ENCODE measurements at regions not wholly inside any gene's neighbourhood (a gene's known extent, or its start where the extent isn't known, plus 50 kb on each side); places are given as distances from the start of the nearest gene placed in this dataset.

DNA sequence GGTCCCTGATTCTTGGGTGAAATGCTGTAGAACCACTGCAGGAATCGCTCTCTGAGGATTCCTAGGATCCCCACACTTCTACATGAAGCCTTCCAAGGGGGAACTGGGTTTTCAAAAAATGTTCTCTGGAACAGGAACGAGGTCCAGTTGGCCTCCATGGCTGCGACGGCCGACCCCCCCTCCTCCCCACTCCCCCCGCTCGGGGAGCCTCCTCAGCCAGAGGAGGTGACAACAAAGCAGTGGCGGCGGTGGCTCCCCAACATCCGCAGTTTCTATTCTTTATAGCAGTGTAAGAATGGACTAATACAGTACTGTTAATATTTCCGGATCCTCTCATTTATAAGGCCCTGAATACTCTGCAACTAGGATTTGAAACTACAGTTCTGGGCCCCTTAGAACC, 84.0 kb upstream of the PLAAT1 start:
- Histone ChIP-seq H3K27ac (replicated peaks) (no peak overlapping the region), H3K27me3 (ENCODE audit: insufficient read depth, poor library complexity, severe bottlenecking) (no peaks in the 10 kb centered on the region), H3K4me3 (replicated peaks; ENCODE audit: insufficient read depth, low read length) (no peak overlapping the region)
- no peak for DNase-seq (ENCODE audit: low read depth in 1 of 2, low spot score in 1 of 2)
- no peak for TF ChIP-seq CTCF (IDR thresholded peaks at IDR 0.05; ENCODE audit: insufficient read depth, low read length)

DNA sequence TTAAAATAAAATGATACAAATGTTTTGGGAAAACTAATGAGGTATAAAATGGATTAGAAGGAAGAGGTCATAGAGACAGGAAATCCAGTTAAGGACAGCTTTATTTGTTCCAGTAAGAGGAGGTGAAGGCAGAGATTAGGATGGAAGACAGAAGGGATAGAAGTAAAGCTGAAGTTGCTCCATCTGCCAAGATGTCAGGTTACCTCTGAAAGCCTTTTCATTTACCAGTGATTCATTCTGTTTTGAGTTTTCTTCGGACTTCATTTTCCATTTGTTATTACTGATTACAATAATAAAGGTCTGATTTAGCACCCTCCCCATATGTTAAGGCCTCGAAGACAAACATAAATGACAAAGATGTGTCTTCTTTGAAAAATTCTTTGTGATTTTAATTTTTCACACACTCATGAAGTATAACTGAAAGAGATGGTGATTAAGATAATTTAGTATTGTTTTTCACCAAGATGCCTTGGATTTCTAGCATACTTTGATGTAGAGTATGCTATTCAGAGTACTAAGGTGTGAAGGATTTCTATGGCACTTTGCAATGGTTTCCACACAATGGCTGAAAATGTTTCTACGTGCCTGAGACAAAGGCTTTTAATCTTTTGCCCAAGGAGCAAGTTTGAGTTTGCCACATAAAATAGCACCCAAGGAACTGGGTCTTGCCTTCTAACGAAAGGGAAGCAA, 75.4 kb upstream of the PLAAT1 start:
- Histone ChIP-seq H3K27me3 (ENCODE audit: insufficient read depth, poor library complexity, severe bottlenecking) (no peaks in the 10 kb centered on the region), H3K27ac (replicated peaks) (no peak overlapping the region), H3K4me3 (replicated peaks; ENCODE audit: insufficient read depth, low read length) (no peak overlapping the region)
- no peak for DNase-seq (ENCODE audit: low read depth in 1 of 2, low spot score in 1 of 2)
- no peak for TF ChIP-seq GABPA (IDR thresholded peaks at IDR 0.05; ENCODE audit: low read depth)
- TF ChIP-seq CTCF (IDR thresholded peaks at IDR 0.05; ENCODE audit: insufficient read depth, low read length) = no peak
- no peak for TF ChIP-seq POLR2AphosphoS5 (IDR thresholded peaks at IDR 0.05; ENCODE audit: low read depth)
- TF ChIP-seq SPI1 (IDR thresholded peaks at IDR 0.05; ENCODE audit: borderline replicate concordance, low read depth) = no peak
- TF ChIP-seq, protein P1, sequence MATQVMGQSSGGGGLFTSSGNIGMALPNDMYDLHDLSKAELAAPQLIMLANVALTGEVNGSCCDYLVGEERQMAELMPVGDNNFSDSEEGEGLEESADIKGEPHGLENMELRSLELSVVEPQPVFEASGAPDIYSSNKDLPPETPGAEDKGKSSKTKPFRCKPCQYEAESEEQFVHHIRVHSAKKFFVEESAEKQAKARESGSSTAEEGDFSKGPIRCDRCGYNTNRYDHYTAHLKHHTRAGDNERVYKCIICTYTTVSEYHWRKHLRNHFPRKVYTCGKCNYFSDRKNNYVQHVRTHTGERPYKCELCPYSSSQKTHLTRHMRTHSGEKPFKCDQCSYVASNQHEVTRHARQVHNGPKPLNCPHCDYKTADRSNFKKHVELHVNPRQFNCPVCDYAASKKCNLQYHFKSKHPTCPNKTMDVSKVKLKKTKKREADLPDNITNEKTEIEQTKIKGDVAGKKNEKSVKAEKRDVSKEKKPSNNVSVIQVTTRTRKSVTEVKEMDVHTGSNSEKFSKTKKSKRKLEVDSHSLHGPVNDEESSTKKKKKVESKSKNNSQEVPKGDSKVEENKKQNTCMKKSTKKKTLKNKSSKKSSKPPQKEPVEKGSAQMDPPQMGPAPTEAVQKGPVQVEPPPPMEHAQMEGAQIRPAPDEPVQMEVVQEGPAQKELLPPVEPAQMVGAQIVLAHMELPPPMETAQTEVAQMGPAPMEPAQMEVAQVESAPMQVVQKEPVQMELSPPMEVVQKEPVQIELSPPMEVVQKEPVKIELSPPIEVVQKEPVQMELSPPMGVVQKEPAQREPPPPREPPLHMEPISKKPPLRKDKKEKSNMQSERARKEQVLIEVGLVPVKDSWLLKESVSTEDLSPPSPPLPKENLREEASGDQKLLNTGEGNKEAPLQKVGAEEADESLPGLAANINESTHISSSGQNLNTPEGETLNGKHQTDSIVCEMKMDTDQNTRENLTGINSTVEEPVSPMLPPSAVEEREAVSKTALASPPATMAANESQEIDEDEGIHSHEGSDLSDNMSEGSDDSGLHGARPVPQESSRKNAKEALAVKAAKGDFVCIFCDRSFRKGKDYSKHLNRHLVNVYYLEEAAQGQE (IDR thresholded peaks at IDR 0.05; ENCODE audit: insufficient replicate concordance, low read depth) = no peak

DNA sequence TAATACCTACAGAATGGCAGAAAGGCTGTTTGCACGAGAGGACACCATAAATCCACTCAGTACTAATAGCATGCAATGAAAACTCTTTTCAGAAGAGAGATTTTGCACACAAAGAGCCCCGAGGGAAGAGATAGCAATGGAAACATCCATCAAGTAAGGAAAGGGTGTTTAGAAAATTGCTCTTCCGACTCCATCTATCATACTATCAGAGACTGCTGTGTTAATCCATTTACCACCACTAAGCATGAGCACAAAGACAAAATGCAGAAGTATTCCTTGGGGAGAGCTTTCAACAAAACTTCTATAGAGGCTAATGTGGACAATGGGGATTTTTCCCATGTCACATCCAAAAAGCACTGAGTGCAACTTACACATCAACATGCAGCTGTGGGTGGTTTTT, 72.1 kb upstream of the PLAAT1 start:
- H3K27ac ChIP-seq (replicated peaks) = no peak overlapping the region
- TF ChIP-seq SPI1 (IDR thresholded peaks at IDR 0.05; ENCODE audit: borderline replicate concordance, low read depth) (no peak), POLR2AphosphoS5 (IDR thresholded peaks at IDR 0.05; ENCODE audit: low read depth) (no peak), GABPA (IDR thresholded peaks at IDR 0.05; ENCODE audit: low read depth) (no peak), CTCF (IDR thresholded peaks at IDR 0.05; ENCODE audit: insufficient read depth, low read length) (no peak)
- TF ChIP-seq, protein P1 (IDR thresholded peaks at IDR 0.05; ENCODE audit: insufficient replicate concordance, low read depth) = no peak
- no peak for DNase-seq (ENCODE audit: low read depth in 1 of 2, low spot score in 1 of 2)
- no peaks in the 10 kb centered on the region for H3K27me3 ChIP-seq (ENCODE audit: insufficient read depth, poor library complexity, severe bottlenecking)
- H3K4me3 ChIP-seq (replicated peaks; ENCODE audit: insufficient read depth, low read length) = no peak overlapping the region

GRCh38 chr3:193174140-193174539, 66.9 kb upstream of the PLAAT1 start:
- Histone ChIP-seq H3K27me3 (ENCODE audit: insufficient read depth, poor library complexity, severe bottlenecking) (no peaks in the 10 kb centered on the region), H3K4me3 (replicated peaks; ENCODE audit: insufficient read depth, low read length) (no peak overlapping the region), H3K27ac (replicated peaks) (no peak overlapping the region)
- no peak for TF ChIP-seq CTCF (IDR thresholded peaks at IDR 0.05; ENCODE audit: insufficient read depth, low read length)
- no peak for TF ChIP-seq GABPA (IDR thresholded peaks at IDR 0.05; ENCODE audit: low read depth)
- no peak for TF ChIP-seq SPI1 (IDR thresholded peaks at IDR 0.05; ENCODE audit: borderline replicate concordance, low read depth)
- TF ChIP-seq POLR2AphosphoS5 (IDR thresholded peaks at IDR 0.05; ENCODE audit: low read depth) = no peak
- TF ChIP-seq, protein P1 (IDR thresholded peaks at IDR 0.05; ENCODE audit: insufficient replicate concordance, low read depth) = no peak
- DNase-seq (ENCODE audit: low read depth in 1 of 2, low spot score in 1 of 2) = no peak
